CD4-positive, alpha-beta T cell treated with Interleukin-4 for 1 hour (primary cell): ENCODE measurements at regions not wholly inside any gene's neighbourhood (a gene's known extent, or its start where the extent isn't known, plus 50 kb on each side); places are given as distances from the start of the nearest gene placed in this dataset.

ENCODE experiments used
- DNase-seq, 2 donors: peaks; one replicate each; pipeline ENCODE4 v3.0.0-alpha.2; 2020 to 2022

GRCh38 chr5:105947461-105947860, 1723.3 kb downstream of the EFNA5 start:
- DNase-seq, result no peak

DNA sequence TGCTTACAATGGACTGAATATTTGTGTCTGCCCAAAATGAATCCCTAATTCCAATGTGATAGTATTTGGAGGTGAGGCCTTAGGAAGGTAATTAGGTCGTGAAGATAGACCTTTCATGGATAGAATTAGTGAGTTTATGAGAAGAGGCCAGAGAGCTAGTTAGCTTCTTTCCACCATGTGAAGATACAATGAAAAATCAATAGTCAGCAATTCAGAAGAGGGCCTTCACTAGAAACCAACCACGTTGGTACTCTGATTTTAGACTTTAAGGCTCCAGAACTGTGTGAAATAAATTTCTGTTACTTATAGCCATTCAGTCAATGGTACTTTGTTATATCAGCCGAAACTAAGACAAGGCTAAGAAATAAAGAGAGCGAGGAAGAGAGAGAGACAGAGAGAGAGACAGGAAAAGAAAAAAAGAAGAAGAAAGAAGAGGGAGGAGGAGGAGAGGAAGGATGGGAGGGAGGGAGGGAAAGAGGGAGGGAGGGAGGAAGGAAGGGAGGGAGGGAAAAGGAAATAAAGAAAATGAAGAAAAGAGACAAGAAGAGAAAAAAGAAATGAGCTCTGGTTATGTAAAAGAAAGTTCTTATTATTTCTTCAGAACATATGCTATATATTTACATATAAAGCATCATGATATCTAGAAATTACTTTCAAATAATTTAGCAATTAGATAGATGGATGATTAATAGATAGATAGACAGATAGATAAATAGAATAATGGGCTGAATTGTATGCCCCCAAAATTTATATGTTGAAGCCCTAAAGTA, 1725.3 kb downstream of the EFNA5 start:
- no peak for DNase-seq

DNA sequence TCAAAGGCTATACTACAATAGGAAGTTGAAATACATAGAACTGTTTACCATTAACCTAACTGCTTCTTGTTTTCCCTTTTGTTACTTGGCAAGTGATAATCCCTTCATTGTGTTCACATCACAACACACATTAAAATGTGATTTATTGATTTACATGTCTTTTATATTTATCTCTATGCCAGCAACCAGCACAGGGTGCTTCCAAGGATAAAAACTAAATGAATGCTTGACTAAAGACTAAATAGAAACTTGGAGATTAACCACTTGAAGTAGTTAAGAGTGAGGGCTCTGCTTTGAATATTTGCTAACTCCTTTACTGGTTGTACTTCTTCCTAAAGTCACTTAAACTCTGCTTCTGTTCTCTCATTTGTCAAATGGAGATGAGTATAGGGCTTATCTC, 1730.6 kb downstream of the EFNA5 start:
- no peak for DNase-seq

DNA sequence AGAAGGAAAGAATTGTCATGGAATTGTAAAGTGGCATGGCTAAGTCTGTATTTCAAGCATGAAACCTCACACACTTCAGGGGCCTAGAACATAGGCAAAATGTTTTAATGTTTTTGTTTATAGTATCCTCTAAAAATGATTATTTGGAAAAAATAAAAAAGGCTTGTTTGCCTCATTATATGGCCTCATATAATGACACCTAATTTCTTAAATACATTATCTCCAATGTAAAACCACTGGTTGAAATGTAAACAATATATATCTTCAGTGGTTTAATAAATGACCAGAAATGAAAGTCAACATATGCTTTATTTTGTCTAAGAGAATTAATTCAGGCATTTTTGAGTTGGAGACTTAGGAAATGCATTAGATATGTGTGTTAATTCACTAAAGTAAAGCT, 1736.6 kb downstream of the EFNA5 start:
- DNase-seq, result no peak

DNA sequence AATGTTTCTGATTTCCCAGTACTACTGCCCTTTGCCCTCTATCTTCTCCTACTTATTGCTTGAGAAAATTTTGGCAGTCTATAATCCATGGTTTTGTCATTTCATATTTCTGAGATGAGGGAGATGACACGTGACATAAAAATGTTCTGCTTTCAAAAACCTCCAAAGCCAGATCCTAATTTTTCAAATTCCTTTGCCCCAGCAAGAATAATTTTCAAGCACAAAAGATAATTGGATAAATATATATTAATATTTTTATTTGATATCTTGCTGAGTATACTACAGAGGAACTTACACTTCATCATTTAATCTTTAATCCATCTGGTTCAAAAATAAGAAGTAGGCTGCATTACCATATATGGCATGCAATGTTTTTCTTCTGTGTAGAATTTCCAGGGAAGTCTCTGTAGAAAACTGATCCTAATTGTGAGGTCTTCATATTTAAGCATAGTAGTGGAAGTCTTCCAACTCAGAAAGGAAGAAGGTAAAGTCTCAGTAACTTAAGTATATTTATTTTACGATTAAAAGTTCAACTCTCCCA, 1738.8 kb downstream of the EFNA5 start:
- no peak for DNase-seq

DNA sequence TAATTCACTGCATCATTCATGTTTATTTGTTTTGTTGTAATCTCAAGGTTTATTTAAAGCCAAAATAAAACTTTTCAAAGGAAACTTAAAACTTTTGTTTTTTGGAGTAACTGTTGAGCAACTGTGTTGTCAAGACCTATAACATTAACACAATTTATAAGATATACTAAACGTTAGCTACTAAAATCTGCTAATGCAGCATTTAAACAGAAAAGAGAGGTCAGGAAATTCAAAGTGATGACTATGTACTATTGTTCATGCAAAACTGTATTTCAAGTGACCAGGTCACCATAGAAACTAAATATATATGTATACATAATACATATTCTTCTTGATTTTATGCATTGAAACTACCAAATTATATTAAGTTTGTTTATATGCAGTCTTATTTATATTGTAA, 1740.9 kb downstream of the EFNA5 start:
- no peak for DNase-seq

GRCh38 chr5:105924366-105924765, 1746.4 kb downstream of the EFNA5 start:
- no peak for DNase-seq

DNA sequence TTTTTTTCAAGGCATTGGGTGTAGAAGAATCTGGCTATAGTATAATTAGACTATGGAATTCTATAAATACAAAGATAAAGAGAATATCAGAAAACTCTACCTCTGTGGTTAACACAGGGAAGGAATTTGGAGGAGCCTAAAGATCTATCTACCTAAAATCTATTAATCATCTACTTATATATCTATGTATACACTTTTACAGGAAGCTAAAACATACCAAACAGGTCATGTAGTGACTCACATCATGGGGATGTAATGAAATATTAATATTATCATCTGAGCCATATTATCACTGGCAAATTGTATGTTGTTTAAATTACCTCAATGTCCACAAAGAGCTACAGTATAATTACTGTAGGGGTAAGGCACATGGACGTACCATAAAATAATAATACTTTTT, 1748.2 kb downstream of the EFNA5 start:
- no peak for DNase-seq

DNA sequence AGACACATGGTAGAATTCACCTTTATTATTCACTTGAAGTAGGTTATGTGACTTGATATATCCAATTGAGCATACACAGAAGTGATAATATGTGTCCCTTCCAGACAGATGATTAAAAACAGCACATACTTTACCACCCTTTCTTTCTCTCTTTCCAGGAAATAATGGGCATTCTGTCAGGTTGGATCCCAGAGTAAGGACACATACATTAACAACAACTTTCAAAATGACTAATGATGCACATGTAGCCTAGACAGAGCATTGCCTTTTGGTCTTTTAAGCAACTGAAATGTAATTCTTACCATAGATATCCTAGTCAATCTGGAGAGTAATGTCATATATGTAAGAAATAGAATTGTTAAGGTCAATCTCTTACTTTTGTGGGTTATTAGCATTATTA, 1748.7 kb downstream of the EFNA5 start:
- DNase-seq, result no peak

GRCh38 chr5:105917189-105917588, 1753.5 kb downstream of the EFNA5 start:
- DNase-seq, result no peak

GRCh38 chr5:105907016-105907415, 1763.7 kb downstream of the EFNA5 start:
- DNase-seq, result no peak

DNA sequence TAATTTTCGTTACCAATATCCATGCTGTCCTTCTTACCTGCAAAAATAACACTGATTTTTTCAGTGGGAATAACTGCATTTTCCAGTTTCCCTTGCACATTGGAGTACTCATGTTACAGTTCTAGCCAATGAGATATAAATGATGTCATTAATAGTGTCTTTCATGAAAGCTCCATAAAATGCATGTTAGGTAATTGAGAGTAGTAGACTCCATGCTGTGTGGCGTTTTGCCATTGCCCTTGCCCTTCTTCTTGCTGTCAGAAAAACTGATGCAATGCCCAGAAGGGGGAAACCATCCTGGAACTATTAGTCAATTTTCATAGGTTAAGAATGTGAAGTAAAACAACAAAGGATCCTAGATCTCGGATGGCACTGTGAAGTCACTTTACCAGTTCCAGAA, 1765.3 kb downstream of the EFNA5 start:
- DNase-seq, result no peak

- no peak for DNase-seq
Measured at GRCh38 chr5:105903069-105903468, 1767.7 kb downstream of the EFNA5 start.

- no peak for DNase-seq
Measured at GRCh38 chr5:105899726-105900125, 1771.0 kb downstream of the EFNA5 start.

GRCh38 chr5:105898183-105898582, 1772.6 kb downstream of the EFNA5 start:
- DNase-seq, result no peak

- no peak for DNase-seq
Measured at GRCh38 chr5:105885266-105885665, 1785.5 kb downstream of the EFNA5 start.

- DNase-seq, result no peak
Measured at GRCh38 chr5:105882956-105883481, 1787.7 kb downstream of the EFNA5 start.

GRCh38 chr5:105878402-105878801, 1792.3 kb downstream of the EFNA5 start:
- no peak for DNase-seq

DNA sequence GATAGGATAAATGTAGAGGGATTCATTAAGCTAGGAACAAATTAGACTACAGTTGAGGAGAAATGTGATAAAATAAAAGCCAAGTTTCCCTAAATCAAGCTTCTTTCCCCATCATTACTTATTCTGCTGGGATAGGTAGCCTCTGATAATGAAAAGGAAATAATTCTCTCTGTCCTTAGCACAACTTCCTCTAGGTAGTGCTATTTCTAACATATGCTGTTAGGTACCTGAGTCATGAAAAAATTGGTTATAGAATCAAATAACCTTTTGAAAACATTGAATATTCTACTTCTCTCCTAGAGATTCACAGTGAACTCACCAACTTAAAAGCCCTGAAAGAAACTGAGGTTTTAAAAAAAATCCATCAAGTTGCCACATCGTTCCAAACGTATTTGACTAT, 1793.1 kb downstream of the EFNA5 start:
- DNase-seq, result no peak

- DNase-seq, result no peak
Measured at GRCh38 chr5:105874316-105874715, 1796.4 kb downstream of the EFNA5 start.

DNA sequence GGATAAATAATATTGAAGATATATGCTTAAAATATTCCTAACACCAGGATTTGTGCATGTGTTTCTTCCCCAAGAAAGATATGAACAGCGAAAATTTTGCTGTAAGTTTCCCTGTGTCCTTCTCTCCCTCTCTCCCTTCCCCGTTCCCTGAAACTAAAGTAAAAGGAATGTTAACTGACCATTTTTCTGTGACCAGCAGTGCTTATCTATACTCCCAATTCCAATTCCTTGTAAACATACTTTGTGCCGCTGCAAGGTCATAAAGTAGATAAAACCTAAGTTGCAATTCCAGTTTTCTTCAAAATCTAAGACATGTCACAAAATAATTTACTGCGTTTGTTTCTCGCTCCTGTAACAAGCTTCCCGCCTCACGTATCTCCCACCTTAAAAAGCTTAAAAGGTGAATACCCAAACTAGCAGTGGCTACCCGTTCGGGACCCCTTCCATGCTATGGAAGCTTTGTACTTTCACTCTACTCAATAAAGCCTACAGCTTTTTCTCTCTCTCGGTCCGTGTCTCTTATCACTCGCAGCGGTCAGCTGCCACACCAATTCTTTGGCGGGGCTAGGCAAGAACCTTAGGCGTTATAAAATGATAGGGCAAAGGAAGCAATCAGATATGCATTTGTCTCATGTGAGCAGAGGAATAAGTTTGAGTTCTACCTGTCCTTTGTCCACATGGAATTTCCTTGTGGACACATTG, 1798.0 kb downstream of the EFNA5 start:
- no peak for DNase-seq

DNA sequence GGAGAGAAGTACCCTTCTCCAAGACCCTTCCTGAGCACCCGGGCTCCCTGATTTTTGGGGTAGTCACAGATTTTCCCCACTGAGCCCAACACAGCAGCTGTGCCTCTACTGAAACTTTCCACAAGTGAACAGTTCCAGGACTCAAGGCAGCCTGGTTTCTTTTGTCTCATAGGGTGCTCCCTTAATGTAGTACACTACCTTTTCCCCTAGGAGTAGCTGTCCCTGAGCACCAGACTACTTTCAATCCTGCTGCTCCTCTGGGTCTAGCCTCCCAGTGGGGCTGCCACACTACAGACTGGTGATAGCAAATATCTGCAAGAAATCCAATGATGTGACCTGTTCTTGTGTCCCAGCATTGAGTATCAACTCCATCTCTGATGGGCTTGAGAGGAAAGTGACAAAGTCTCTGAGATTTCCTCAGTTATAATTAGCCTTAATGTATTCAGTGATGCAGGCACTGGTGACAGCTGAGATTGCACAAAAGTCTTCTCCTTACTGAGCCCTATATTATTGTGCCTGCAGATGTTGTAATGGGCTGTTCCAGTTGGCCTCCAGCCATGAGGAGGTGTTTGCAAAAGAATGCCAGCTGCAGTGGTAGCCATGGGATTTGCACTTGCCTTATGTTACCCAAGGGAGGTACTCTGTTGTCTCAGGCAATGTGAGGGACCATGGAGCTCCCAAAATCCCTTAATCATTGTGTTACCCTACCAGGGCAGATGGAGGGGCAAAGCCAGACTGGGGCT, 1802.5 kb downstream of the EFNA5 start:
- DNase-seq, result no peak

DNA sequence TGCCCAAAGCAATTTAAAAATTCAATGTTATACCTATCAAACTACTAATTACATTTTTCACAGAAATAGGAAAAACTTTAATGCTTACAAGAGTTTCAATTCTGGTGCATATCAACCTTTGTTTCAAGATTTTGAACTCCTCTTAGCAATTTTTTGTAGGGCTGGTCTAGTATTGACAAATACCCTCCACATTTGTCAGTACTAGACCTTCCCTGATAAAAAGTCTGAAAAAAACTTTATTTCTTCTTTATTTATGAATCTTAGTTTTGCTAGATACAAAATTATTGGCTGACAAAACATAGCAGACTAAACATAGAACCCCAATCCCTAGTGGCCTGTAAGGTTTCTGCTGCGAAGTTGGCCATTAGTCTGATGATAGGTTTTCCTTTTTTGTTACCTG, 1804.9 kb downstream of the EFNA5 start:
- DNase-seq, result no peak
